ENCODE measurements at regions not wholly inside any gene's neighbourhood (a gene's known extent, or its start where the extent isn't known, plus 50 kb on each side); places are given as distances from the start of the nearest gene placed in this dataset.
"Not testable (repeated sequence)": the region's sequence is repeated elsewhere in the genome, so short reads cannot be mapped to it uniquely, and the experiment has no call there.

GRCh38 chr3:72660270-72661114, 187.8 kb downstream of the SHQ1 start:
- DNase-seq (ENCODE audit: low read depth in 2 of 2) = no peak

GRCh38 chr3:72659596-72659995, 188.6 kb downstream of the SHQ1 start:
- DNase-seq (ENCODE audit: low read depth in 2 of 2) = no peak

- no peak for DNase-seq (ENCODE audit: low read depth in 2 of 2)
These were observed 189.1 kb downstream of the SHQ1 start for GRCh38 chr3:72659188-72659587.

DNA sequence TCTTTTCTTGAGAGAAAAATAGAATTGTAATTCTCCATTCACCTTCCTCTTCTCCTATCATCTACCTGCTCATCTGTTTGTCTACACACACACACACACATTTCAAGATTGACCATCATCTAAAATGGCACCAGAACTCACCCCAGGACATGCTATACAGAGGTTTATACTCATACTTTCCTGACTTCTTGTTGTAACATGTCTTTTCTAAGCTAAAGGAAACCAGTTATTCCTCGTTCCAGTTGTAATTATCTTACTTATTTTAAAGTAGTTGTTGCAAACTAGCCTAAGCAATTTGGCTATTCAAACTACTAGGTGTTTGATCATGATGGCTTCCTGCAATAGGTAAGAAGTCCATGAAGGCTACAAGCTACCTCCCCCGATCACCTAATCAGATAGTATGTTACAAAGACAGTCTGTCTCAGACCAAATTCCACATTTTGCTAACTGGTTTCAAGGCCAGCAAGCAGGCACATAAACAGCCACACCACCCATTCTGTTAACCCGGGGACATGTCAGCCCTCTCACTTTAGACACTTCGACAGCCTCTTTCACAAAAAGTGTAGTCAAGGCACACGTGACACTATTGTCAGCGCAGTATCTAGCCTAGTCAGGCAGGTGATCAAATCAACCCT, 189.7 kb downstream of the SHQ1 start:
- DNase-seq (ENCODE audit: low read depth in 2 of 2) = no peak

- peak; percentile 0 to 5 for DNase-seq (ENCODE audit: low read depth in 2 of 2)
These were observed 190.6 kb downstream of the SHQ1 start for GRCh38 chr3:72657666-72658065.

- DNase-seq (ENCODE audit: low read depth in 2 of 2) = no peak
These were observed 192.5 kb downstream of the SHQ1 start for GRCh38 chr3:72655723-72656122.

GRCh38 chr3:72655131-72655551, 193.1 kb downstream of the SHQ1 start:
- DNase-seq (ENCODE audit: low read depth in 2 of 2) = no peak

GRCh38 chr3:72652395-72652794, 195.8 kb downstream of the SHQ1 start:
- DNase-seq (ENCODE audit: low read depth in 2 of 2) = no peak

DNA sequence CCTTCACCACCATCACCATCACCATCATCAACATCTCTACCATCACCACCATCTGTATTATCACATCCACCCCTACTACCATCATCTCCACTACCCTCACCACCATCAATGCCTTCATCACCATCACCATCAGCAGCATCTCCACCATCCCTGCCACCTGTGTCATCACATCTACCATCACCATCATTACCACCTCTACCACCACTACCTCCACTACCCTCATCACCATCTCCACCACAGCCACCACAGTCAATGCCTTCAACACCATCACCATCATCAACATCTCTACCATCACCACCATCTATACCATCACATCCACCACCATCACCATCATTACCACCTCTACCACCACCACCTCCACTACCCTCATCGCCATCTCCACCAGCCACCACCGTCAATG, 196.7 kb downstream of the SHQ1 start:
- DNase-seq (ENCODE audit: low read depth in 2 of 2) = no peak

- DNase-seq (ENCODE audit: low read depth in 2 of 2) = no peak
These were observed 202.0 kb downstream of the SHQ1 start for GRCh38 chr3:72646263-72646662.

- not testable (repeated sequence) for DNase-seq (ENCODE audit: low read depth in 2 of 2)
These were observed 204.6 kb downstream of the SHQ1 start for GRCh38 chr3:72643635-72644034.

- DNase-seq (ENCODE audit: low read depth in 2 of 2) = no peak
These were observed 206.6 kb downstream of the SHQ1 start for GRCh38 chr3:72641684-72642083.

DNA sequence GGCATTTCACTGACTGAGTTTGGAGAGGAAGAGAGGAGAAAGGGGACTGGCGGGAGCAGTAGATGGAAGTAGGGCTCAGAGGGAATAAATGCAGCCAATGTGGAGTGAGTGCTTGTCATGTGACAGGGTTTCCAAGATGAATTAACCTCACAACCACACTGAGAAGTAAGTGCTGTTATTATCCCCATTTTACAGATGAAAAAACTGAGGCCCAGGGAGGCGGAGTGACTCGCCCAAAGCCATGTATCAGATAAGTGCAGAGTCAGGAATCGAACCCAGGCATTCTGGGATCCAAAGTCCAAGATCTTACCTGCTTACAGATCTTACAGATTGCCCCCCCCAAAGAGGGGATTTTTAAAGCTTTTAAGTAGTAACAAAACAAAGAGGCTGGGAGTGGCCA, 207.2 kb downstream of the SHQ1 start:
- no peak for DNase-seq (ENCODE audit: low read depth in 2 of 2)

- no peak for DNase-seq (ENCODE audit: low read depth in 2 of 2)
These were observed 211.2 kb downstream of the SHQ1 start for GRCh38 chr3:72636969-72637597.

GRCh38 chr3:72635551-72635950, 212.7 kb downstream of the SHQ1 start:
- no peak for DNase-seq (ENCODE audit: low read depth in 2 of 2)

DNA sequence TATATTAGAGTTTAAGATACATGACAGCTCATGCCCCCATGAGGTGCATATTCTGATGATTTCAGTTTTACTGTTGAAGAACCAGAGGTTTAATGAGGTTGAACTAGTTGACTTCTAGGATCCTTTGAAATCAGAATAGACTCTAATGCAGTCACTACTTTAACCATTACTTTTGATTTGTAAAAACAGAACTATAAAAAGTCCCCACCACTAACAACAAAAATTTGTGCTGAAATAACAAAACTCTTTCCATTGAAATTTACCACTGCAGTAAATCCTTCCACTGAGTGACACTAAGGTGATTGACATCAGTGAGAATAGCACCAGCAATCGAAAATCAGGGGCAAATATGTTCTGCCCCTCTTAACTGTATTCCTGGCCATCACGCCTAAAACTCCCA, 214.1 kb downstream of the SHQ1 start:
- DNase-seq (ENCODE audit: low read depth in 2 of 2) = no peak

GRCh38 chr3:72633534-72633933, 214.7 kb downstream of the SHQ1 start:
- DNase-seq (ENCODE audit: low read depth in 2 of 2) = no peak

DNA sequence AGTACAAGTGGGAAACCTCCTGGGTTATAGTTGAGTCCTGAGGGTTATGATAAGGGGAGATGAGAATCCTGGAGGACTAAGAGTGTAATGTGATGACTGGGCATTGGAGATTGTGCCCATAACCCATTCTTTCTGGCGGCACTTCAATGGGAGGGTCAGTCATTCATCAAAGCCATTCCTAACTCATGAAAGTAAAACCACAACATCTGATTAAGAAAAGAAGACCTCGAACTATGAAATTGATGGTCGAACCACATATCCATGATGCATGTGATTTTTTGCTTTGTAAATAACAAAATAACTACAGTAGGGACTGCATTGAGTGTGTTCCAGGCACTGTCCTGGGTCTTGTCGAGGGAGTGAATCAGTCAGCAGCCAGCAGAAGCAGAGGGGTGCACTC, 215.1 kb downstream of the SHQ1 start:
- no peak for DNase-seq (ENCODE audit: low read depth in 2 of 2)

DNA sequence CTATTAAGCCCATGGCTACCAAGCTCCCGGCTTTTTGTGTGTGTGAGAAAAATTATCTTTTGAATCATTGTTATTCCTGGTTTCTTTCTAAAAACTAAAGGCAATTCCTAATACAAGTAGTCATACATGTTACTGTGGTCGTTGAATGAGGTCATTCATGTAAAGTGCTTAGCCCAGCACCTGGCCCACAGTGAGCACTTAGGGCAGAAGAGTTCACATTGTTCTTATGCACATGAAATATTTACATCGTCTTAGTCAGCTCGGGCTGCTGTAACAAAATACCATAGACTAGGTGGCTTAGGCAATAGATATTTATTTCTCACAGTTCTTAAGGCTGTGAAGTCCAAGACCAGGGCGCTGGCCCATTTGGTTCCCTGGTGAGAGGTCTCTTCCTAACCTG, 216.1 kb downstream of the SHQ1 start:
- DNase-seq (ENCODE audit: low read depth in 2 of 2) = no peak

- no peak for DNase-seq (ENCODE audit: low read depth in 2 of 2)
These were observed 217.3 kb downstream of the SHQ1 start for GRCh38 chr3:72630969-72631344.

DNA sequence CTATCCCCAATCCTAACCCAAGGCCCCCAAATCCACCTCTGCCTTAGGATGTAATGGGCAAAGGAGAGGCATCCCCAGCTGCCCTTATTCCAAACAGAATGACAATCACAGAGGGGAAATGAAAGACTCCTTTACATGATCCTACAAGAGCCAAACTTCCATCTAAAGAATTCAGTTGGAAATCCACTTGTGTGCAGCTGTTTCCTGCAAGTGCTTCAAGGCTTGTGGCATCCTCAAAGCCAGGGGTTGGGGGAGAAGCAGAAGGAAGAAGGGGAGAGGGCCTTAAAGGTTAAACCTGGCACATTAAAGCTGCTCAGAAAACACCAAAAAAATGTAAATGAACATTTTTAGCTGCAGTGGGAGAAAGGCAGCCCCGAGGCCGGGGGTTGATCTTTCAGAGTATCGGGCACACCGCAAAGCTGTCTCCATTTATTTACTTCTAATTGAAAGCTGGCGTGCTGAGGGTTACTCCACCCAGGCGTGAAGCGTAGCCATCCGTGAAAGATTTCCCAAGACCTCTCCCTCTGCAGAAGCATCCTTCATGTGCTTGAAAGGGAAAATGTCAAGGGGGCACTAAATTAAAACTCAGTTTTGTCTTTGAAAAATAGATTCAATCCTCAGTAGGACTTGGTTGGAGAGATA, 217.8 kb downstream of the SHQ1 start:
- no peak for DNase-seq (ENCODE audit: low read depth in 2 of 2)

GRCh38 chr3:72629191-72629631, 219.0 kb downstream of the SHQ1 start:
- no peak for DNase-seq (ENCODE audit: low read depth in 2 of 2)

Measured in activated CD8-positive, alpha-beta memory T cell treated with anti-CD3 and anti-CD28 coated beads for 4 hours (primary cell).